MM.1S (cell line): ENCODE measurements at regions not wholly inside any gene's neighbourhood (a gene's known extent, or its start where the extent isn't known, plus 50 kb on each side); places are given as distances from the start of the nearest gene placed in this dataset.

Experiments used
- CTCF ChIP-seq: fragments of 300-600 bp; sonication (generic); IDR thresholded peaks from 2 replicates; pipeline ENCODE4 v1.5.1; 2016; ENCODE audit warnings: antibody characterized with exemption, low read length, mixed read lengths
- EZH2 ChIP-seq: fragments of 300-600 bp; sonication (generic); optimal IDR thresholded peaks from 2 replicates; pipeline ENCODE3; 2017; ENCODE audit warnings: low read depth, mild to moderate bottlenecking, antibody characterized with exemption, low read length, mixed read lengths
- EZH2phosphoT487 ChIP-seq: fragments of 300-600 bp; sonication (generic); IDR thresholded peaks from 2 replicates; pipeline ENCODE4 v1.6.1; 2018; ENCODE audit warnings: antibody characterized with exemption, low read length

DNA sequence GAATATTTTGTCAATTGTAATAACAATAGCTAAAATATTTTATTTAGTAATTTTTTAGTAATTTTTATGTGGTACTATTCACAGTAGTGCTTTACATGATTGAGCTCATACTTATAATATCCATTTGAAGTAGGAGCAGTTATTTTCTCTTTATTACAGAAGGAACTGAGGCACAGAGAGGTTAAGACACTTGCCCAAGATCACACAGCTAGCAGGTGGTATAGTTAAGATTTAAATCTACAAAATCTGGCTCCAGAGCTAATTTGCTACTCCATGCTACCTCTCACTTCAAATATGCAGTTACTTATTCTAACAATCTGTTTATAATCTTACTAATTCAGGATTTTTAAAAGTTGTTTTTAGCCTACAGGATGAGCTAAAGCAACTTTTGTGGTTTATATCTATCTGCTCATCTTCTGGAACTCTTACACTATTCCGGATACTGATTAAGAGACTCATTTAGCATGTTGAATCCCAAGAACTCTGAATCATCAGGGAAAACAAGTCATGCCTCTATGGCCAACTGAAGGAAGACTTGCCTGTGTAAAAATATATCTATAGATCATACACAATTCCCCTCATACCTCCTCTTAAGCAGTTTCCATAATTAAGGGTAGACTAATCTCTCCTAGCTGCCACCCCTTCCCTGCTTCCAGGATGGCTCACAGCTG, 324.2 kb downstream of the UBE3D start:
- TF ChIP-seq CTCF = no peak
- no peak for TF ChIP-seq EZH2phosphoT487
- no peak for TF ChIP-seq EZH2
